ENCODE measurements at regions not wholly inside any gene's neighbourhood (a gene's known extent, or its start where the extent isn't known, plus 50 kb on each side); places are given as distances from the start of the nearest gene placed in this dataset.

- no peak overlapping the region for H3K27ac Mint-ChIP-seq
- no peak overlapping the region for H3K4me3 Mint-ChIP-seq
- no peaks in the 10 kb centered on the region for H3K36me3 Mint-ChIP-seq
- H3K4me1 Mint-ChIP-seq, result peaks cover 30% of the 10 kb centered on the region
- H3K9me3 Mint-ChIP-seq, result peaks cover 5% of the 10 kb centered on the region
- no peak for DNase-seq (ENCODE audit: low spot score in 2 of 2, unreplicated experiment in 2 of 2)
- TF ChIP-seq, protein P1, sequence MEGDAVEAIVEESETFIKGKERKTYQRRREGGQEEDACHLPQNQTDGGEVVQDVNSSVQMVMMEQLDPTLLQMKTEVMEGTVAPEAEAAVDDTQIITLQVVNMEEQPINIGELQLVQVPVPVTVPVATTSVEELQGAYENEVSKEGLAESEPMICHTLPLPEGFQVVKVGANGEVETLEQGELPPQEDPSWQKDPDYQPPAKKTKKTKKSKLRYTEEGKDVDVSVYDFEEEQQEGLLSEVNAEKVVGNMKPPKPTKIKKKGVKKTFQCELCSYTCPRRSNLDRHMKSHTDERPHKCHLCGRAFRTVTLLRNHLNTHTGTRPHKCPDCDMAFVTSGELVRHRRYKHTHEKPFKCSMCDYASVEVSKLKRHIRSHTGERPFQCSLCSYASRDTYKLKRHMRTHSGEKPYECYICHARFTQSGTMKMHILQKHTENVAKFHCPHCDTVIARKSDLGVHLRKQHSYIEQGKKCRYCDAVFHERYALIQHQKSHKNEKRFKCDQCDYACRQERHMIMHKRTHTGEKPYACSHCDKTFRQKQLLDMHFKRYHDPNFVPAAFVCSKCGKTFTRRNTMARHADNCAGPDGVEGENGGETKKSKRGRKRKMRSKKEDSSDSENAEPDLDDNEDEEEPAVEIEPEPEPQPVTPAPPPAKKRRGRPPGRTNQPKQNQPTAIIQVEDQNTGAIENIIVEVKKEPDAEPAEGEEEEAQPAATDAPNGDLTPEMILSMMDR (IDR thresholded peaks at IDR 0.05; ENCODE audit: unreplicated experiment), result no peak
- H3K27me3 Mint-ChIP-seq (ENCODE audit: low read depth), result no peaks in the 10 kb centered on the region
These were observed 340.0 kb downstream of the SPRY2 start for GRCh38 chr13:80000684-80001509.

- TF ChIP-seq, protein P1 (IDR thresholded peaks at IDR 0.05; ENCODE audit: unreplicated experiment), result no peak
- Mint-ChIP-seq H3K36me3 (no peaks in the 10 kb centered on the region), H3K9me3 (no peaks in the 10 kb centered on the region), H3K27me3 (ENCODE audit: low read depth) (no peaks in the 10 kb centered on the region), H3K4me1 (peaks cover 30% of the 10 kb centered on the region), H3K27ac (no peak overlapping the region), H3K4me3 (no peak overlapping the region)
- no peak for DNase-seq (ENCODE audit: low spot score in 2 of 2, unreplicated experiment in 2 of 2)
These were observed 341.3 kb downstream of the SPRY2 start for GRCh38 chr13:79999601-80000000.

DNA sequence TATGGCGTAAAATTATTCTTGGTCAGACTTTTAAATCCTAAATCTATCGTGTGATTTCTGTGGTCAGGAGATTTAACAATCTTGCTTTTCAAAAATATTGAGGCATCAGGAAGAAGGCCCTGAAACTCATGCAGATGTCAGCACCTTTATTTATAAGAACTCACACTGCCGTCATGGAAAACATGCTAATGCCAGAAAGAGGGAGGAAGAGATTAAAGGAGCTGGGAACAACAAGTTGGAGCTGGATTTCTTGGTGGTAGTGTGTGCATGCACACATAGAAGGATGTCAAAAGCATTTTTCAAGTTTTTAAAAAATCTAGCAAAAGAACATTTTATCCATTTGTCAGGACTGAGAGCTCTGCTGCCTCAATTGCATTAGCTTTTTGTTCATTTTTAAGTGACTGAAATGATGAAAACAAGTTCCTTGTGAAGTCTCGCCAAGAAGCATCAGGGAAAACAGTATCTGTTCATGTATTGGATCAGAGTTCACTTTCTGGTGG lies 342.5 kb downstream of the SPRY2 start:
- Mint-ChIP-seq H3K4me1 (peaks cover 30% of the 10 kb centered on the region), H3K27me3 (ENCODE audit: low read depth) (no peaks in the 10 kb centered on the region), H3K9me3 (no peaks in the 10 kb centered on the region), H3K4me3 (no peak overlapping the region), H3K36me3 (no peaks in the 10 kb centered on the region), H3K27ac (no peak overlapping the region)
- no peak for DNase-seq (ENCODE audit: low spot score in 2 of 2, unreplicated experiment in 2 of 2)
- TF ChIP-seq, protein P1 (IDR thresholded peaks at IDR 0.05; ENCODE audit: unreplicated experiment), result no peak

- Mint-ChIP-seq H3K9me3 (no peaks in the 10 kb centered on the region), H3K27ac (no peak overlapping the region), H3K4me1 (peaks cover 26% of the 10 kb centered on the region), H3K27me3 (ENCODE audit: low read depth) (no peaks in the 10 kb centered on the region), H3K4me3 (no peak overlapping the region), H3K36me3 (no peaks in the 10 kb centered on the region)
- DNase-seq (ENCODE audit: low spot score in 2 of 2, unreplicated experiment in 2 of 2), result no peak
- TF ChIP-seq, protein P1 (IDR thresholded peaks at IDR 0.05; ENCODE audit: unreplicated experiment), result no peak
These were observed 343.7 kb downstream of the SPRY2 start for GRCh38 chr13:79997244-79997643.

DNA sequence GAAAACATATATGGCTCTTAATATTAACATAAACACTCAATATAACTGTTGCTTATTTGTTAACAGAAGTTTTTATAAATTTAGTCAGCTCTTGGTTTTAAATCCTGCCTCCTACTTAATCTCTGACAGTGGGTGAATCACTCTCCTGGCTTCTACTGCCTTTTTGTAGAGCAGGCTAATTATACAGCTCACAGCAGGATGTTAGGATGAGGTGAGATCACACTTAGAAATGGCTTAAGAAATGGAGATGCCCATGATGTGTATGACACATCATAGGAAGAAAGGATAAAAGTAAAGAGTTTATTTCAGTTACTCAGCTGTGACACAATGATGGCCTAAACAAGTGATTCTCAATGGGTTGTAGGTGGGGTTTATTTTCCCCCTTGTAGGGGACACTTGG lies 345.6 kb downstream of the SPRY2 start:
- Mint-ChIP-seq H3K36me3 (no peaks in the 10 kb centered on the region), H3K27ac (no peak overlapping the region), H3K27me3 (ENCODE audit: low read depth) (no peaks in the 10 kb centered on the region), H3K9me3 (peaks cover 8% of the 10 kb centered on the region), H3K4me3 (no peak overlapping the region), H3K4me1 (peaks cover 12% of the 10 kb centered on the region)
- no peak for DNase-seq (ENCODE audit: low spot score in 2 of 2, unreplicated experiment in 2 of 2)
- TF ChIP-seq, protein P1 (IDR thresholded peaks at IDR 0.05; ENCODE audit: unreplicated experiment), result no peak
